ENCODE measurements at regions not wholly inside any gene's neighbourhood (a gene's known extent, or its start where the extent isn't known, plus 50 kb on each side); places are given as distances from the start of the nearest gene placed in this dataset.

DNA sequence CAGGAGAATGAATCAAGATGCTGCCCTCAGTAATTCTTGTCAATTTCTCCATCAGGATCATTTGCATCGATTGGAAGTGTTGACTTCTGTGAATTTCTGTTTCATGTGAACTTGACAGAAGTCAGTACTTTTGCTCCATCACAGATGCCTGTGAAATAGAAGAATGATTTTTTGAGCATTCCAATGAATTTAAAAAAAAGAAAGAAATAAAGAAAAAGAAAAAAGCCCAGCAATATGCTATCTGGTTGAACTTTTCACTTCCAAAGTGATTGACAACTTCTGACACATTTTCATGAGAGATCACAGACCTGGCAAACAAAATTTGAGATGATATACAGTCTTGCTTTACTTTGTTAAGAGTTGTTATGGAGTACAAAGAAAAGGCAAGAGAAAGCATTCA, 175.3 kb downstream of the RWDD3 start:
- Mint-ChIP-seq H3K4me3 (no peak overlapping the region), H3K9me3 (peaks cover 0 to 5% (median 1%) of the 10 kb centered on the region in 7 donors), H3K36me3 (no peaks in the 10 kb centered on the region), H3K27me3 (peaks cover 5 to 20% (median 13%) of the 10 kb centered on the region in 3 donors), H3K4me1 (no peaks in the 10 kb centered on the region), H3K27ac (peak overlapping the region in 1 of 6 donors; percentile 9)
- DNase-seq (no peak), ATAC-seq (ENCODE audit: low read depth in 2 of 2) (no peak)

DNA sequence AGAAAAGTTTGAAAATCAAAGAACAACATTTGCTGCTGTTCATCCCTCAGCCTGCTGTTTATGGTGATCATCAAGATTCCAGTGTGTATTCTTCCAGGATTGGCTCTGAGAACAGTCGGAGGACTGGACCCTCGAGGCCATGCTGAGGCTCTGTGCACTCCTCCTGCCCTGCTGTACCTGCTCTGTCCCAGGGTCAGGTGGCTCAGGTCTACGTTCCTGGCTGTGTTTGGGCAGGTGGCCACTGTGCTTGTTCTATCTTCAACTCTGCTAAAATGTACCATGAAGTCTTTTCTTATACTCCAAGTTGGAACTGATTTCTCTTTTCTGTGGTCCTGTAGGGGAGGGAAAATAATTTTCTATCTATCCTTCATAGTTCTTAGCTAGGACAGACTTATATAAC, 175.9 kb downstream of the RWDD3 start:
- DNase-seq (no peak), ATAC-seq (ENCODE audit: low read depth in 2 of 2) (no peak)
- Mint-ChIP-seq H3K4me3 (no peak overlapping the region), H3K36me3 (no peaks in the 10 kb centered on the region), H3K27me3 (peaks cover 5 to 20% (median 13%) of the 10 kb centered on the region in 3 donors), H3K9me3 (peaks cover 0 to 4% (median 2%) of the 10 kb centered on the region in 7 donors), H3K27ac (no peak overlapping the region), H3K4me1 (no peaks in the 10 kb centered on the region)

DNA sequence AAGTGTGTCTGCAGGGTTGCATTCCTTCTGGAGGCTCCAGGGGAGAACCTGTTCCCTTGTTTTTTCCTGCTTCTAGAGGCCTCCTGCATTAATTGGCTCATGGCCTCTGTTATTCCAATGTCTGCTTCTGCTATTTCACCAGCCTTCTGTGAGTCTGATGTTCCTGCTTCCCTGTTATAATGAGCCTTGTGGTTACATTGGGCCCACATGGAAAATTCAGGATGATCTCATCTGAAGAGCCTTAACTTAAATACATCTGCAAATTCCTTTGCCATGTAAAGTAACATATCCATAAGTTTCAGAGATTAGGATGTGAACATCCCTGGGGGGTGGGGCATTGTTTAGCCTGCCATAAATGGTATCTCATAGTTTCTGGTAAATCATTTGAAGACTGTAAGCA, 181.1 kb downstream of the RWDD3 start:
- Mint-ChIP-seq H3K9me3 (peaks cover 0 to 5% (median 0%) of the 10 kb centered on the region in 7 donors), H3K36me3 (no peaks in the 10 kb centered on the region), H3K27ac (no peak overlapping the region), H3K4me1 (no peaks in the 10 kb centered on the region), H3K27me3 (peaks cover 0 to 3% (median 0%) of the 10 kb centered on the region in 3 donors), H3K4me3 (no peak overlapping the region)
- ATAC-seq (ENCODE audit: low read depth in 2 of 2) = no peak
- no peak for DNase-seq

DNA sequence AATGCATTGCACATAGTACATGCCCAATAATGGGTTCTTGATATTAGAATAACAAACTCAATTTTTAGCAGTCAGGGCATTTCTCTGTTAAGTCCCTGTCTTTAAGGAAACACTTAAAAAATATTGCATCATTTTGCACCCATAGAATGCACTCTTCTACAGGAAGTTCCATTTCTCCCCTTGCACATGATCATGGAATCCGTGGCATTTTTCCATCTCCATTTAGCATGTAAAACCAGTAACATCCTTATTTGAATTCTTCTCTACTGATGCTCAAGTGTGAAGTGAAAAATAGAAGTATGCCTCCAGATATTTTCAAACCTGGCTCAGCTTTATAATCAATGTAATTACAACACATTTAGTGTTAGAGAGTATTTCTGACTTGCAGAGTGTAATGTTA, 192.8 kb downstream of the RWDD3 start:
- Mint-ChIP-seq H3K27me3 (no peaks in the 10 kb centered on the region), H3K4me3 (no peak overlapping the region), H3K36me3 (no peaks in the 10 kb centered on the region), H3K9me3 (peaks cover 0 to 10% (median 2%) of the 10 kb centered on the region in 7 donors), H3K4me1 (peaks cover 0 to 2% (median 0%) of the 10 kb centered on the region in 3 donors), H3K27ac (no peak overlapping the region)
- DNase-seq = no peak
- ATAC-seq (ENCODE audit: low read depth in 2 of 2) = no peak

DNA sequence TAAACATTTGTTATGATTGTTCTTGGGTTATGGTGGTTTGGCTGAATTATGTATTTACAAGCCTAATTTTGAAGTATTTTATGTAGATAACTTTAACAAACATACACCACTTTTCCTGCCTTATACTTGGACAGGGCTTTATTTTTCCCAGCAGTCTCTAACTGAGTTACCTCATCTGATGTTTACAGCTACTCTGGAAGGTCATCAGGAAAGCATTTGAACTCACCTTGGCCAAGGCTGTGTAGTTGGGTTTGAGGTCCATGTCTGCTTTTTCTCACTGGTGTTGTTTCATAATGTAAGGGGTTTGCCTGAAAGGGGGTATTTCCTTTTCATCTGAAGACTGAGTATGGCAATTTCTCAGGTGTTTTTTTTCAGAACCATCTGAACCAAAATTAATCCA, 193.5 kb downstream of the RWDD3 start:
- H3K4me1 Mint-ChIP-seq = peaks cover 0 to 2% (median 0%) of the 10 kb centered on the region in 3 donors
- H3K27me3 Mint-ChIP-seq = no peaks in the 10 kb centered on the region
- ATAC-seq (ENCODE audit: low read depth in 2 of 2) (no peak), DNase-seq (no peak)
- H3K4me3 Mint-ChIP-seq = no peak overlapping the region
- peaks cover 0 to 10% (median 2%) of the 10 kb centered on the region in 7 donors for H3K9me3 Mint-ChIP-seq
- H3K36me3 Mint-ChIP-seq = no peaks in the 10 kb centered on the region
- no peak overlapping the region for H3K27ac Mint-ChIP-seq

DNA sequence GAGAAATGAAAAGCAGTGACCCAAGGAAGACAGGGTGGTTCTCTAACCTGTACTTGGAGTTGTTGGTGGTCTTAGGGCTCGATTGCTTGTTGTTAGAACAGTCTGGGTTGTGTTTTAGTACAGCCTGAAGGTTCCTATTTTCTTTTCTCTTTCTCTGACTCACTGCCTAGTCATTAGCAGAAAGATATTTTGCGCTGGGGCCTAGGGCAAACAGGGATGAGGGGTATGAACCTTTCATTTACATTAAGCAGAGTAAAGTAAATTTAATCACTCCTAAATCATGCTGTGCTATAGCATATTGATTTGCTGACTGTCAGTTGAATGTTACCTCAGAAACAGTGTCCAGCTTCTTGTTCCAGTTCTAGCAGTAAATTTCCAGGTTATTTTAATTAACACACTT, 197.2 kb downstream of the RWDD3 start:
- Mint-ChIP-seq H3K36me3 (no peaks in the 10 kb centered on the region), H3K9me3 (peaks cover 0 to 5% (median 2%) of the 10 kb centered on the region in 7 donors), H3K27ac (no peak overlapping the region), H3K27me3 (no peaks in the 10 kb centered on the region), H3K4me3 (no peak overlapping the region), H3K4me1 (no peaks in the 10 kb centered on the region)
- no peak for DNase-seq
- no peak for ATAC-seq (ENCODE audit: low read depth in 2 of 2)

DNA sequence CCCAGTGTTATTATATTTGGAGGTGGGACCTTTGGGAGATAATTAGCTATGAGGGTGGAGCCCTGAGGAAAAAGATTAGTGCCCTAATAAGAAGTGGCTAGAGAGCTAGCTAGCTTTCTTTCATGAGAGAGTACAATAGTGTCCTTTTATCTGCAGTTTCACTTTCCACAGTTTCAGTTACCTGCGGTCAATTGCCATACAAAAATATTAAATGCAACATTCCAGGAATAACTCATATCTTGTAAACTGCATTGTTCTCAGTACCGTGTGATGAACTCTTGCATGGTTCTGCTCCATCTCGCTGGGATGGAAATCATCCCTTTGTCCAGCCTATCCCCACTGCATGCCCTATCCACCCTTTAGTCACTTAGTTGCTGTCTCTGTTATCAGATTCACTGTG, 201.6 kb downstream of the RWDD3 start:
- Mint-ChIP-seq H3K4me3 (no peak overlapping the region), H3K4me1 (no peaks in the 10 kb centered on the region), H3K36me3 (no peaks in the 10 kb centered on the region), H3K27me3 (no peaks in the 10 kb centered on the region), H3K27ac (no peak overlapping the region), H3K9me3 (peaks cover 0 to 5% (median 0%) of the 10 kb centered on the region in 7 donors)
- DNase-seq (no peak), ATAC-seq (ENCODE audit: low read depth in 2 of 2) (no peak)

DNA sequence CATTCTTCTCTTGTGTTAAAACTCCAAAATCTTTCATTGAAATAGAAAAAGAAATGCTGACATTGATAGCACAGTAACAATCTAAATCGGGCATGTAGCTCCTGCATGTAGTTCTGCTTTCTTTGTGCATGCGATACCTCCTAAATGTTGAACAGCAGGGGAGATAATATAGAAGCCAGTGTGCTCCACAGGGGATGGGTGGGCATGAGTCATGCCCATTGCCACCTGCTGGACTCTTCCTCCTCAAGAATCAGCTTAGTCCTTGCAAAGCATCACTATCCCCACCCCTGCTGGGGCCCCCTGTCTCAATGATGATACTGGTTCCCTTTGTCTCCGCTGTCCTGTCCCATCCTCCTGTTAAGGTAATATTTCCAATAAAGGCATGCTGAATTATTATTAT, 203.0 kb downstream of the RWDD3 start:
- Mint-ChIP-seq H3K4me3 (no peak overlapping the region), H3K9me3 (peaks cover 0 to 5% (median 0%) of the 10 kb centered on the region in 7 donors), H3K36me3 (no peaks in the 10 kb centered on the region), H3K4me1 (no peaks in the 10 kb centered on the region), H3K27me3 (no peaks in the 10 kb centered on the region), H3K27ac (no peak overlapping the region)
- ATAC-seq (ENCODE audit: low read depth in 2 of 2) (no peak), DNase-seq (no peak)

DNA sequence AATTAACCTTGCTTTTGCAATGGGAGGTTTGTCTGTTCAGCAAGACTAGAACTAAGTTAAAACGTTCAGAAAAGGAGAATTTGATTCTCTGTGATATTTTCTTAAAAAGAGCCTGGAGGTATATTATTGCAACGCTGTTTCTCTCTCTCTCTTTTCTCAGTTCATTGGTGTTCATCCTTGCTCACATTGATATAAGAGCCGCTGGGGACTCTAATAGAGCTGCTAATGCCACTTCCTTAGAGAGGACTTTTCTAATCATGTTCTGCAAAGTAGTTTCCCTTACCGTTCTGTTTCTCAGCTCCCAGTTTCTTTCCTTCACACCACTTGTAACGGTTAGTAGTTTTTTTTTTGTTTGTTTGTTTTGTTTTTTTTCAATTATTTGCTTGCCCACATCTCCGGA, 203.8 kb downstream of the RWDD3 start:
- ATAC-seq (ENCODE audit: low read depth in 2 of 2) (no peak), DNase-seq (no peak)
- H3K36me3 Mint-ChIP-seq = no peaks in the 10 kb centered on the region
- no peak overlapping the region for H3K27ac Mint-ChIP-seq
- no peaks in the 10 kb centered on the region for H3K4me1 Mint-ChIP-seq
- H3K4me3 Mint-ChIP-seq = no peak overlapping the region
- no peaks in the 10 kb centered on the region for H3K27me3 Mint-ChIP-seq
- peaks cover 0 to 5% (median 0%) of the 10 kb centered on the region in 7 donors for H3K9me3 Mint-ChIP-seq

DNA sequence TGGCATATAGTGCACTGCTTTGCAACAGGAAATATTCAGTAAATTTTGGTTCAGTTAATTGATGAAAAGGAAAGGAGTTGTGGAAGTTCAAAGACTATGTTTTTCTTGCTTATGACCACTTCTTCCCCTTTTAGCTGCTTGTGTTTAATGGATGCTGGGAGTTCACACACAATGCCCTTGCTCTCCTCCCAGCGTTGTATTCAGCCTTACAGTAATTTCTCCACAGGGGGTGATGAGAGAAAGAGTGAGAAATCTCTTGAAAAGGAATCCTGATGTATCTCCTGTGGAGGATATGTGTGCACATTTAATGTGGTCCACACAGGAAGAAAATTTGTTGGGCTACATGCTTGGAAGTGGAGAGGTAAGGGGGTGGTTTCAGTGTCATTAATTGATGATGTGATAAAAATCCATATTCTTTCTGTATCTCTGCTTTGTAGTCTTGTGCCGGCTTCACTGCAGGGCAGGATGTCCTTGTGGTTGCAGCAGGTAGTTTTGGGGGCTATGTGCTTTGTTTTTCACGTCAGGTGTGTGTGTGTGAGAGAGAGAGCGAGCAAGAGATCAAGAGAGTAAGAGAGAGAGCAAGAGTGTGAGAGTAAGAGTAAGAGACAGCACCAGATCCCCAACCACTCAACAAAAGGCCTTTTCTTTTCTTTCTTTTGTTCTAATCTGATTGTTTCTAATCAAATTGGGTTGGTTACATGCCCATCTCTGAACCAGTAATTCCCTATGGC, 204.4 kb downstream of the RWDD3 start:
- Mint-ChIP-seq H3K27me3 (no peaks in the 10 kb centered on the region), H3K36me3 (no peaks in the 10 kb centered on the region), H3K27ac (no peak overlapping the region), H3K4me1 (no peaks in the 10 kb centered on the region), H3K4me3 (no peak overlapping the region), H3K9me3 (peaks cover 0 to 5% (median 0%) of the 10 kb centered on the region in 7 donors)
- DNase-seq (no peak), ATAC-seq (ENCODE audit: low read depth in 2 of 2) (no peak)

DNA sequence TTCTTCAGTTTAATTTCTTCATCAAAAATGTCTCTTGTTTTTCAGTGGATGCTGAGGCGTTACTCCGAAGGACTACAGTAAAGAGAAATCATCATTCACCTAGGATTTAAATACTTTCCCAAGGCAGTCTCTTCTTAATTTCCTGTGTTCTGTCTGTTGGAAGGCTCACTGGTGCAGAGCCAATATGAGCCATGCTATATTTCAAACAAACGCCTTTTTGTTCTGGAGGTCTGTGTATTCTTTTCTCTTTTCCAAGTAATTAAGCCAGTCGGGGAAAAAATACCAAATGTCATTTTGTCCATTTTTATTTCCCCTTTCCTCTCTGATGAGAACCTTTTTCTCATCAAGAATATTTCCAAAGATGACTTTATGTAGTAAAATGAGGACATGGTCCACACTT, 206.5 kb downstream of the RWDD3 start:
- Mint-ChIP-seq H3K4me3 (no peak overlapping the region), H3K27me3 (no peaks in the 10 kb centered on the region), H3K4me1 (no peaks in the 10 kb centered on the region), H3K9me3 (peaks cover 0 to 4% (median 0%) of the 10 kb centered on the region in 7 donors), H3K27ac (no peak overlapping the region), H3K36me3 (no peaks in the 10 kb centered on the region)
- DNase-seq = no peak
- no peak for ATAC-seq (ENCODE audit: low read depth in 2 of 2)

DNA sequence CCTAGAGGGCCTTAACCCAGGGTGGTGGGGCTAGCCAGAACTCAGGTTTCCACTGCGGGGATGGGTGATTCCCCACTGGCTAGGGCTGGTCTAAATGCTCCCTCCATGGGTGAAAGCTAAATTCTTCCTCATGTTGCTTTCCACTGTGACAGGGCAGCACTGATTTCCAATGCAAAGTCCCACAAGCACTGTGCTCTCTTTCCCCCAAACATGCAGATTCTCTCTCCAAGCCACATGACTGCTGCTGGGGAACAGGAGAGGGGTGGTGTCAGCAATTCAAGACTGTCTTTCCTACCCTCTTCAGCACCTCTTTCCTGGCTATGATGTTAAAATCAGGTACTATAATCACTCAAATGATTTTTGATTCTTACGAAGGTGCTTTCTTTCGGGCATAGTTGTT, 215.5 kb downstream of the RWDD3 start:
- Mint-ChIP-seq H3K4me3 (peak overlapping the region in 1 of 8 donors; percentile 79), H3K27me3 (no peaks in the 10 kb centered on the region), H3K4me1 (no peaks in the 10 kb centered on the region), H3K9me3 (peaks cover 3 to 14% (median 9%) of the 10 kb centered on the region in 7 donors), H3K36me3 (no peaks in the 10 kb centered on the region), H3K27ac (no peak overlapping the region)
- no peak for DNase-seq
- no peak for ATAC-seq (ENCODE audit: low read depth in 2 of 2)

DNA sequence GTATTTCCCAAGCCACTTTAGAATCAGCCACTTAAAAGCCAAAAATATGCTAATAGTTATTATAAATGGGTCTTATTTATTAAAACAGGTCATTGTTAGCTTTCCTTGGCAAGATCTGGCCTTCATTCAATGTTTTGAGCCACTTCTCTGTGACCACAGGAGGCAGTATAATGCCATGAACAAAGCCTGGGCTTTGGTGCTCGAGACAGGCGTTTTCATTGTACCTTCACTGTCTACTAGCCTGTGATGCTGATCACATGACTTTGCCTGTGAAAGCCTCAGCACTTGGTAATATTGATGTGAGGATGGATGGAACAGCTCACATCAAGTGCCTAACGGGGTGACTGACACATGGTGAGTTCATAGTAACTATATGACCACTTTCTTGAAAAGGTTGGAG, 217.0 kb downstream of the RWDD3 start:
- H3K9me3 Mint-ChIP-seq = peaks cover 3 to 27% (median 14%) of the 10 kb centered on the region in 7 donors
- DNase-seq (no peak), ATAC-seq (ENCODE audit: low read depth in 2 of 2) (no peak)
- no peak overlapping the region for H3K4me3 Mint-ChIP-seq
- no peaks in the 10 kb centered on the region for H3K36me3 Mint-ChIP-seq
- H3K27me3 Mint-ChIP-seq = no peaks in the 10 kb centered on the region
- H3K27ac Mint-ChIP-seq = no peak overlapping the region
- no peaks in the 10 kb centered on the region for H3K4me1 Mint-ChIP-seq

DNA sequence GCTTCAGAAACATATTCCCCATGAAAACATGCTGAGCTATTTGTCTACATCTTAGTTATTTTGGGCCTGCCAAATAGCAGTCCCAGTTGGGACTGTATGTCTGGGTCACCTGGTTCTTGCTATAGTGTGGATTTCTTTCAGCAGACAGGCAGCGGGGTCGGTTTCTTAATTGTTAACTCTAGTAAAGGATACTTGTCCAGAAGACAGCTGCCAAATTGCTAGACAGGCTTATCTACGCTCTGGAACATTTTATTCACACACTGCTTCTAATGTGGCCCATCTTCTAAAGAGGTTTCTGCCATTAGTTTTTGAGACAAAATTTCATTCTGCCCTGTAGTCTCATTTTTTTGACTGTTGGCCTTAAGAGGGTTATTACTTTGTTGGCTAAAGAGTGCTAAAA, 217.9 kb downstream of the RWDD3 start:
- H3K4me1 Mint-ChIP-seq = no peaks in the 10 kb centered on the region
- peaks cover 3 to 31% (median 15%) of the 10 kb centered on the region in 7 donors for H3K9me3 Mint-ChIP-seq
- H3K36me3 Mint-ChIP-seq = no peaks in the 10 kb centered on the region
- H3K4me3 Mint-ChIP-seq = no peak overlapping the region
- DNase-seq (no peak), ATAC-seq (ENCODE audit: low read depth in 2 of 2) (no peak)
- no peaks in the 10 kb centered on the region for H3K27me3 Mint-ChIP-seq
- H3K27ac Mint-ChIP-seq = no peak overlapping the region

All from naive B cell (primary cell).